Mesendoderm (in vitro differentiated cells): ENCODE measurements at regions not wholly inside any gene's neighbourhood (a gene's known extent, or its start where the extent isn't known, plus 50 kb on each side); places are given as distances from the start of the nearest gene placed in this dataset.

ENCODE experiments used
- DNase-seq: peaks from one replicate; pipeline ENCODE4 v3.0.0; 2013
- H2AK5ac ChIP-seq: 2 replicates; pipeline ENCODE4 v1.6.1; 2013; ENCODE audit warnings: low read length, inconsistent platforms
- H2BK120ac ChIP-seq: 2 replicates; pipeline ENCODE4 v1.6.1; 2013; ENCODE audit warnings: low read depth, mild to moderate bottlenecking, low read length, moderate library complexity, mixed read lengths
- H2BK15ac ChIP-seq: replicated peaks from 2 replicates; pipeline ENCODE4 v1.6.1; 2013; ENCODE audit warnings: low read depth, mild to moderate bottlenecking, moderate library complexity
- H2BK5ac ChIP-seq: 2 replicates; pipeline ENCODE4 v1.6.1; 2013; ENCODE audit warnings: low read length, inconsistent platforms
- H3K18ac ChIP-seq: 2 replicates; pipeline ENCODE4 v1.6.1; 2013; ENCODE audit warnings: mild to moderate bottlenecking, low read length, mixed read lengths
- H3K23ac ChIP-seq: one replicate; pipeline ENCODE4 v1.6.1; 2013; ENCODE audit warnings: low read length
- H3K27ac ChIP-seq: 2 replicates; pipeline ENCODE4 v1.5.1; 2013; ENCODE audit warnings: low read depth, mild to moderate bottlenecking, inconsistent platforms, low read length, moderate library complexity
- H3K27me3 ChIP-seq: 2 replicates; pipeline ENCODE4 v1.6.1; 2013; ENCODE audit warnings: low read length, control low read depth, mild to moderate bottlenecking, inconsistent platforms; ENCODE audit not compliant: insufficient read depth, poor library complexity
- H3K36me3 ChIP-seq: 2 replicates; pipeline ENCODE4 v1.6.1; 2013; ENCODE audit warnings: low read length, inconsistent platforms; ENCODE audit not compliant: control insufficient read depth, insufficient read depth
- H3K4ac ChIP-seq: one replicate; pipeline ENCODE4 v1.6.1; 2013; ENCODE audit warnings: low read depth, mild to moderate bottlenecking, low read length, moderate library complexity
- H3K4me1 ChIP-seq: 2 replicates; pipeline ENCODE4 v1.6.1; 2013; ENCODE audit warnings: low read depth, low read length, inconsistent platforms; ENCODE audit not compliant: control insufficient read depth
- H3K4me2 ChIP-seq: 2 replicates; pipeline ENCODE4 v1.6.1; 2013; ENCODE audit warnings: low read length
- H3K4me3 ChIP-seq: 2 replicates; pipeline ENCODE4 v1.5.1; 2013; ENCODE audit warnings: mild to moderate bottlenecking, low read length
- H3K56ac ChIP-seq: one replicate; pipeline ENCODE4 v1.6.1; 2013; ENCODE audit warnings: low read length
- H3K79me1 ChIP-seq: 2 replicates; pipeline ENCODE4 v1.6.1; 2013; ENCODE audit warnings: low read length, inconsistent platforms
- H3K79me2 ChIP-seq: 2 replicates; pipeline ENCODE4 v1.6.1; 2013; ENCODE audit warnings: mild to moderate bottlenecking, low read length; ENCODE audit not compliant: control insufficient read depth, insufficient read depth
- H3K9ac ChIP-seq: 2 replicates; pipeline ENCODE4 v1.6.1; 2013; ENCODE audit warnings: low read length, inconsistent platforms
- H4K5ac ChIP-seq: one replicate; pipeline ENCODE4 v1.6.1; 2013; ENCODE audit warnings: low read length
- H4K8ac ChIP-seq: one replicate; pipeline ENCODE4 v1.6.1; 2013; ENCODE audit warnings: low read depth, mild to moderate bottlenecking, control low read depth, low read length, moderate library complexity
- WGBS: extraction: QIAGEN DNeasy Blood & Tissue Kit; methylation state at CpG from one replicate; pipeline ENCODE4 v1.1.7; 2013; ENCODE audit warnings: low lambda C conversion rate, missing lambda C conversion rate; ENCODE audit not compliant: insufficient coverage; ENCODE audit errors: extremely low coverage; 5-methylcytosine and 5-hydroxymethylcytosine counted together

GRCh38 chr2:107393516-107393915 is 433.2 kb upstream of the RGPD4 start:
- Histone ChIP-seq H4K5ac (no peak overlapping the region), H3K79me1 (no peaks in the 10 kb centered on the region), H3K23ac (no peak overlapping the region), H3K27me3 (no peaks in the 10 kb centered on the region), H2BK120ac (no peak overlapping the region), H3K56ac (no peak overlapping the region), H2BK5ac (no peak overlapping the region), H3K27ac (no peak overlapping the region), H3K4me2 (no peak overlapping the region), H3K4ac (no peak overlapping the region), H3K4me3 (no peak overlapping the region), H3K36me3 (no peaks in the 10 kb centered on the region), H3K9ac (no peak overlapping the region), H3K18ac (no peak overlapping the region), H2AK5ac (no peak overlapping the region), H4K8ac (no peak overlapping the region), H3K4me1 (no peaks in the 10 kb centered on the region), H3K79me2 (no peaks in the 10 kb centered on the region), H2BK15ac (no peak overlapping the region)
- no peak for DNase-seq

- Histone ChIP-seq H4K8ac (no peak overlapping the region), H3K4me3 (no peak overlapping the region), H2BK5ac (no peak overlapping the region), H3K79me2 (no peaks in the 10 kb centered on the region), H3K27ac (no peak overlapping the region), H3K79me1 (no peaks in the 10 kb centered on the region), H3K4ac (no peak overlapping the region), H3K4me1 (no peaks in the 10 kb centered on the region), H3K56ac (no peak overlapping the region), H3K36me3 (no peaks in the 10 kb centered on the region), H3K27me3 (no peaks in the 10 kb centered on the region), H2AK5ac (no peak overlapping the region), H3K4me2 (no peak overlapping the region), H3K23ac (no peak overlapping the region), H3K9ac (no peak overlapping the region), H2BK15ac (no peak overlapping the region), H2BK120ac (no peak overlapping the region), H3K18ac (no peak overlapping the region), H4K5ac (no peak overlapping the region)
- no CpG with 5 or more reads among the region's 1 CpG for WGBS
- no peak for DNase-seq
These were observed 428.0 kb upstream of the RGPD4 start for GRCh38 chr2:107398683-107399082.

- Histone ChIP-seq H3K4me3 (no peak overlapping the region), H3K36me3 (no peaks in the 10 kb centered on the region), H2BK120ac (no peak overlapping the region), H3K18ac (no peak overlapping the region), H4K5ac (no peak overlapping the region), H3K9ac (no peak overlapping the region), H3K79me1 (no peaks in the 10 kb centered on the region), H3K4me2 (no peak overlapping the region), H2AK5ac (no peak overlapping the region), H4K8ac (no peak overlapping the region), H3K79me2 (no peaks in the 10 kb centered on the region), H3K4ac (no peak overlapping the region), H3K27ac (no peak overlapping the region), H2BK15ac (no peak overlapping the region), H3K27me3 (no peaks in the 10 kb centered on the region), H3K23ac (no peak overlapping the region), H2BK5ac (no peak overlapping the region), H3K56ac (no peak overlapping the region), H3K4me1 (no peaks in the 10 kb centered on the region)
- WGBS, result no CpG with 5 or more reads among the region's 3 CpGs
- no peak for DNase-seq
These were observed 424.4 kb upstream of the RGPD4 start for GRCh38 chr2:107402330-107402729.

GRCh38 chr2:107405261-107405660 is 421.4 kb upstream of the RGPD4 start:
- Histone ChIP-seq H3K4me2 (no peak overlapping the region), H3K4me1 (no peaks in the 10 kb centered on the region), H3K4me3 (no peak overlapping the region), H3K79me1 (no peaks in the 10 kb centered on the region), H3K79me2 (no peaks in the 10 kb centered on the region), H3K27ac (no peak overlapping the region), H3K18ac (no peak overlapping the region), H2AK5ac (no peak overlapping the region), H2BK120ac (no peak overlapping the region), H2BK15ac (no peak overlapping the region), H4K5ac (no peak overlapping the region), H3K36me3 (no peaks in the 10 kb centered on the region), H3K23ac (no peak overlapping the region), H3K9ac (no peak overlapping the region), H2BK5ac (no peak overlapping the region), H3K56ac (no peak overlapping the region), H3K4ac (no peak overlapping the region), H4K8ac (no peak overlapping the region), H3K27me3 (no peaks in the 10 kb centered on the region)
- no peak for DNase-seq
- WGBS, result no CpG with 5 or more reads among the region's 2 CpGs

- H3K56ac ChIP-seq, result no peak overlapping the region
- H3K27ac ChIP-seq, result no peak overlapping the region
- H3K4ac ChIP-seq, result no peak overlapping the region
- H3K4me2 ChIP-seq, result no peak overlapping the region
- no peak overlapping the region for H4K8ac ChIP-seq
- H3K23ac ChIP-seq, result no peak overlapping the region
- DNase-seq, result no peak
- no peaks in the 10 kb centered on the region for H3K79me1 ChIP-seq
- no peak overlapping the region for H2AK5ac ChIP-seq
- no peak overlapping the region for H2BK120ac ChIP-seq
- no peak overlapping the region for H3K18ac ChIP-seq
- no peak overlapping the region for H2BK5ac ChIP-seq
- H3K79me2 ChIP-seq, result no peaks in the 10 kb centered on the region
- H3K27me3 ChIP-seq, result no peaks in the 10 kb centered on the region
- no peak overlapping the region for H3K4me3 ChIP-seq
- H3K36me3 ChIP-seq, result no peaks in the 10 kb centered on the region
- no peak overlapping the region for H3K9ac ChIP-seq
- no peak overlapping the region for H4K5ac ChIP-seq
- H3K4me1 ChIP-seq, result no peaks in the 10 kb centered on the region
- no peak overlapping the region for H2BK15ac ChIP-seq
- WGBS, result no CpG with 5 or more reads among the region's 3 CpGs
These were observed 419.7 kb upstream of the RGPD4 start for GRCh38 chr2:107407017-107407416.

GRCh38 chr2:107407974-107408373 is 418.7 kb upstream of the RGPD4 start:
- H2BK5ac ChIP-seq, result no peak overlapping the region
- no peak overlapping the region for H3K4me2 ChIP-seq
- no CpG with 5 or more reads among the region's 2 CpGs for WGBS
- no peaks in the 10 kb centered on the region for H3K79me2 ChIP-seq
- H3K27ac ChIP-seq, result no peak overlapping the region
- H3K27me3 ChIP-seq, result no peaks in the 10 kb centered on the region
- no peak overlapping the region for H2BK15ac ChIP-seq
- DNase-seq, result no peak
- H4K8ac ChIP-seq, result no peak overlapping the region
- H3K18ac ChIP-seq, result no peak overlapping the region
- H3K23ac ChIP-seq, result no peak overlapping the region
- H3K79me1 ChIP-seq, result no peaks in the 10 kb centered on the region
- H3K9ac ChIP-seq, result no peak overlapping the region
- H3K4me3 ChIP-seq, result no peak overlapping the region
- H3K4me1 ChIP-seq, result no peaks in the 10 kb centered on the region
- no peak overlapping the region for H2AK5ac ChIP-seq
- no peaks in the 10 kb centered on the region for H3K36me3 ChIP-seq
- no peak overlapping the region for H2BK120ac ChIP-seq
- H4K5ac ChIP-seq, result no peak overlapping the region
- no peak overlapping the region for H3K56ac ChIP-seq
- H3K4ac ChIP-seq, result no peak overlapping the region
